GM18511 (cell line): ENCODE measurements at regions not wholly inside any gene's neighbourhood (a gene's known extent, or its start where the extent isn't known, plus 50 kb on each side); places are given as distances from the start of the nearest gene placed in this dataset.

Experiments
- ATAC-seq: cut with Tn5 transposase; IDR thresholded peaks from one replicate; pipeline ENCODE4 v1.9.1; 2021; ENCODE audit warnings: mild to moderate bottlenecking, moderate library complexity; ENCODE audit not compliant: unreplicated experiment

GRCh38 chr10:10101106-10101505 is 916.6 kb upstream of the CELF2 start:
- ATAC-seq: no peak

GRCh38 chr10:10110844-10111490 is 906.7 kb upstream of the CELF2 start:
- no peak for ATAC-seq

- ATAC-seq: no peak
These were observed 899.5 kb upstream of the CELF2 start for GRCh38 chr10:10118131-10118530.

GRCh38 chr10:10120671-10121070 is 897.0 kb upstream of the CELF2 start:
- ATAC-seq: no peak

GRCh38 chr10:10125676-10126075 is 892.0 kb upstream of the CELF2 start:
- ATAC-seq: no peak

- ATAC-seq: no peak
These were observed 891.5 kb upstream of the CELF2 start for GRCh38 chr10:10126218-10126617.

- no peak for ATAC-seq
These were observed 889.3 kb upstream of the CELF2 start for GRCh38 chr10:10128387-10128786.

GRCh38 chr10:10130686-10131085 is 887.0 kb upstream of the CELF2 start:
- no peak for ATAC-seq

GRCh38 chr10:10132009-10132408 is 885.7 kb upstream of the CELF2 start:
- ATAC-seq: no peak

- no peak for ATAC-seq
These were observed 884.4 kb upstream of the CELF2 start for GRCh38 chr10:10133281-10133680.

GRCh38 chr10:10138685-10139084 is 879.0 kb upstream of the CELF2 start:
- ATAC-seq: no peak

GRCh38 chr10:10141782-10142382 is 875.8 kb upstream of the CELF2 start:
- no peak for ATAC-seq

GRCh38 chr10:10146604-10147003 is 871.1 kb upstream of the CELF2 start:
- no peak for ATAC-seq

- no peak for ATAC-seq
These were observed 867.8 kb upstream of the CELF2 start for GRCh38 chr10:10149899-10150298.

- no peak for ATAC-seq
These were observed 860.6 kb upstream of the CELF2 start for GRCh38 chr10:10156917-10157600.

GRCh38 chr10:10160821-10161312 is 856.8 kb upstream of the CELF2 start:
- ATAC-seq: no peak

- ATAC-seq: no peak
These were observed 852.8 kb upstream of the CELF2 start for GRCh38 chr10:10164848-10165247.

GRCh38 chr10:10165415-10165814 is 852.3 kb upstream of the CELF2 start:
- no peak for ATAC-seq

GRCh38 chr10:10178476-10178875 is 839.2 kb upstream of the CELF2 start:
- no peak for ATAC-seq

- ATAC-seq: no peak
These were observed 823.8 kb upstream of the CELF2 start for GRCh38 chr10:10193848-10194247.

GRCh38 chr10:10196701-10197100 is 821.0 kb upstream of the CELF2 start:
- ATAC-seq: no peak

GRCh38 chr10:10197423-10197822 is 820.2 kb upstream of the CELF2 start:
- no peak for ATAC-seq
